IPS-20b (cell line): ENCODE measurements at regions not wholly inside any gene's neighbourhood (a gene's known extent, or its start where the extent isn't known, plus 50 kb on each side); places are given as distances from the start of the nearest gene placed in this dataset.

Source experiments
- H3K27ac ChIP-seq: one replicate; pipeline ENCODE4 v1.5.1; 2013; ENCODE audit warnings: low read length
- H3K27me3 ChIP-seq: 2 replicates; pipeline ENCODE4 v1.6.1; 2013; ENCODE audit warnings: mild to moderate bottlenecking, low read length, inconsistent platforms; ENCODE audit not compliant: insufficient read depth
- H3K36me3 ChIP-seq: 2 replicates; pipeline ENCODE4 v1.6.1; 2013; ENCODE audit warnings: low read depth, mild to moderate bottlenecking, inconsistent platforms, low read length, moderate library complexity; ENCODE audit not compliant: insufficient read depth
- H3K4me1 ChIP-seq: 2 replicates; pipeline ENCODE4 v1.6.1; 2013; ENCODE audit warnings: mild to moderate bottlenecking, control low read depth, inconsistent platforms, low read length, moderate library complexity; ENCODE audit not compliant: insufficient read depth
- H3K4me3 ChIP-seq: 2 replicates; pipeline ENCODE4 v1.5.1; 2013; ENCODE audit warnings: mild to moderate bottlenecking, low read length, inconsistent platforms
- H3K9ac ChIP-seq: 2 replicates; pipeline ENCODE4 v1.6.1; 2013; ENCODE audit warnings: low read depth, mild to moderate bottlenecking, inconsistent platforms, low read length, moderate library complexity
- H3K9me3 ChIP-seq: 2 replicates; pipeline ENCODE4 v1.6.1; 2013; ENCODE audit warnings: mild to moderate bottlenecking, low read depth, low read length, inconsistent platforms; ENCODE audit not compliant: insufficient read depth

DNA sequence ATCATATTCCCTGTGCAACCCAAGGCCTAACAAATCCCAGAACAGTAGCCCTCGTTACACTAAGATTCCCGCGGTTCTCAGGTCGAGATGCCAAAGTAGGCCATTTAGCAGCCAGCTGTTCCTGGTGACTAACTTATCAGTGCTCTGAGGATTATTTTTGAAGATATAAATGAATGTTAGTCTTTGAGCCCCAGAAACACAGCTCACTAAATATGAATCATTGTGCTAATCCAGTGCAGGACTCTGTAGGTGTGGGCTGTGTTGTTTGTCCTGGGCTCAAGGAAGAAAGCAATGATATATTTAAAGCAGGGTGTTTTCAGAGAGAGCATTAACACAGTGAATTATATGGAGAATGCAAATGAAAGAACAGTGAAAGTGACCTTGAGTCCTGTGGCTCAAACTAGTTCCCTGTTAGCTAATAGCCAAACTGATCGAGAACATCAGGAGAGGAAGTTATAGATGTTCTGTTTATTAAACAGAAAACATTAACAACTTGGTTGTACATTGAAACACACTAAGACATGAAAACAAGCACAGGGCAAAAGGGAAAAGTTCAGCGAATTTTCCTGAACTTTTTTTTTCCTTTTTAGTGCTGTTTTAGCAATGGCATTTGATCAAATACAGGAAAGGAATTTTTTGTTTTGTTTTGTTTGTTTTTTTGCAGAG lies 228.3 kb downstream of the RNF152 start:
- Histone ChIP-seq H3K4me1 (peaks cover 17% of the 10 kb centered on the region), H3K27ac (no peak overlapping the region), H3K36me3 (no peaks in the 10 kb centered on the region), H3K9me3 (no peaks in the 10 kb centered on the region; the same call in 1 of the 2 replicates), H3K9ac (no peak overlapping the region), H3K4me3 (no peak overlapping the region), H3K27me3 (no peaks in the 10 kb centered on the region)

GRCh38 chr18:61662726-61663125 lies 230.1 kb downstream of the RNF152 start:
- H3K4me1 ChIP-seq, result peaks cover 17% of the 10 kb centered on the region
- no peaks in the 10 kb centered on the region for H3K27me3 ChIP-seq
- no peak overlapping the region for H3K9ac ChIP-seq
- H3K36me3 ChIP-seq, result no peaks in the 10 kb centered on the region
- H3K4me3 ChIP-seq, result no peak overlapping the region
- H3K9me3 ChIP-seq, result no peaks in the 10 kb centered on the region; the same call in 1 of the 2 replicates
- no peak overlapping the region for H3K27ac ChIP-seq

- Histone ChIP-seq H3K4me3 (no peak overlapping the region), H3K9me3 (peaks cover 4% of the 10 kb centered on the region; the same call in 1 of the 2 replicates), H3K9ac (no peak overlapping the region), H3K4me1 (peaks cover 17% of the 10 kb centered on the region), H3K27me3 (no peaks in the 10 kb centered on the region), H3K27ac (no peak overlapping the region), H3K36me3 (no peaks in the 10 kb centered on the region)
These were observed 234.4 kb downstream of the RNF152 start for GRCh38 chr18:61658431-61658830.

GRCh38 chr18:61657066-61657732 lies 235.6 kb downstream of the RNF152 start:
- Histone ChIP-seq H3K9ac (no peak overlapping the region), H3K4me1 (peaks cover 6% of the 10 kb centered on the region; the same call in 1 of the 2 replicates), H3K27me3 (no peaks in the 10 kb centered on the region), H3K4me3 (no peak overlapping the region), H3K9me3 (peaks cover 4% of the 10 kb centered on the region; the same call in 1 of the 2 replicates), H3K36me3 (no peaks in the 10 kb centered on the region), H3K27ac (no peak overlapping the region)

- Histone ChIP-seq H3K27me3 (no peaks in the 10 kb centered on the region), H3K9me3 (0 out of 2 replicates have a peak, but pooled peaks cover 4% of the 10 kb centered on the region), H3K4me3 (no peak overlapping the region), H3K9ac (no peak overlapping the region), H3K4me1 (peaks cover 6% of the 10 kb centered on the region; the same call in 1 of the 2 replicates), H3K36me3 (no peaks in the 10 kb centered on the region), H3K27ac (no peak overlapping the region)
These were observed 237.2 kb downstream of the RNF152 start for GRCh38 chr18:61655630-61656029.

- Histone ChIP-seq H3K4me3 (no peak overlapping the region), H3K4me1 (peaks cover 6% of the 10 kb centered on the region; the same call in 1 of the 2 replicates), H3K27ac (no peak overlapping the region), H3K27me3 (no peaks in the 10 kb centered on the region), H3K9ac (no peak overlapping the region; the same call in 1 of the 2 replicates), H3K36me3 (no peaks in the 10 kb centered on the region), H3K9me3 (0 out of 2 replicates have a peak, but pooled peaks cover 4% of the 10 kb centered on the region)
These were observed 238.8 kb downstream of the RNF152 start for GRCh38 chr18:61653823-61654551.

GRCh38 chr18:61651880-61652268 lies 240.9 kb downstream of the RNF152 start:
- no peaks in the 10 kb centered on the region for H3K9me3 ChIP-seq
- no peak overlapping the region for H3K9ac ChIP-seq
- no peak overlapping the region for H3K4me3 ChIP-seq
- H3K36me3 ChIP-seq, result no peaks in the 10 kb centered on the region
- H3K27me3 ChIP-seq, result no peaks in the 10 kb centered on the region
- no peak overlapping the region for H3K27ac ChIP-seq
- H3K4me1 ChIP-seq, result peaks cover 6% of the 10 kb centered on the region; the same call in 1 of the 2 replicates

GRCh38 chr18:61651145-61651879 lies 241.5 kb downstream of the RNF152 start:
- Histone ChIP-seq H3K27me3 (no peaks in the 10 kb centered on the region), H3K36me3 (no peaks in the 10 kb centered on the region), H3K4me1 (peaks cover 6% of the 10 kb centered on the region; the same call in 1 of the 2 replicates), H3K9me3 (no peaks in the 10 kb centered on the region), H3K9ac (no peak overlapping the region), H3K27ac (no peak overlapping the region), H3K4me3 (no peak overlapping the region)

- Histone ChIP-seq H3K9ac (no peak overlapping the region), H3K36me3 (no peaks in the 10 kb centered on the region), H3K4me1 (peaks cover under 1% of the 10 kb centered on the region), H3K27me3 (peaks cover 35% of the 10 kb centered on the region), H3K4me3 (no peak overlapping the region), H3K27ac (no peak overlapping the region), H3K9me3 (no peaks in the 10 kb centered on the region)
These were observed 248.7 kb downstream of the RNF152 start for GRCh38 chr18:61643884-61644647.

GRCh38 chr18:61639886-61640285 lies 252.9 kb downstream of the RNF152 start:
- Histone ChIP-seq H3K9me3 (no peaks in the 10 kb centered on the region), H3K4me1 (peaks cover 29% of the 10 kb centered on the region), H3K4me3 (no peak overlapping the region), H3K9ac (no peak overlapping the region), H3K36me3 (no peaks in the 10 kb centered on the region), H3K27me3 (peaks cover 67% of the 10 kb centered on the region), H3K27ac (no peak overlapping the region)
